GM06990 (cell line): ENCODE measurements at regions not wholly inside any gene's neighbourhood (a gene's known extent, or its start where the extent isn't known, plus 50 kb on each side); places are given as distances from the start of the nearest gene placed in this dataset.

Source experiments
- DNase-seq: peaks from one replicate; pipeline ENCODE4 v3.0.0-alpha.2; 2011; ENCODE audit not compliant: insufficient read length; ENCODE audit errors: extremely low read depth
- H3K27me3 ChIP-seq: replicated peaks from 2 replicates; pipeline ENCODE4 v1.6.0; 2011; ENCODE audit warnings: low read length; ENCODE audit not compliant: control insufficient read depth, insufficient read depth
- H3K36me3 ChIP-seq: 2 replicates; pipeline ENCODE4 v1.5.1; 2011; ENCODE audit warnings: low read length; ENCODE audit not compliant: control insufficient read depth, insufficient read depth
- H3K4me3 ChIP-seq: replicated peaks from 2 replicates; pipeline ENCODE4 v1.5.1; 2011; ENCODE audit warnings: low read depth, mild to moderate bottlenecking, control low read depth, low read length
- CTCF ChIP-seq: IDR thresholded peaks from 2 replicates; pipeline ENCODE4 v1.5.1; 2011; ENCODE audit warnings: low read length, control low read depth, mild to moderate bottlenecking, inconsistent platforms; ENCODE audit not compliant: insufficient read depth, poor library complexity, severe bottlenecking

GRCh38 chr10:4651404-4652037 lies 174.5 kb upstream of the AKR1E2 start:
- no peak overlapping the region for H3K4me3 ChIP-seq
- no peak for TF ChIP-seq CTCF
- no peak for DNase-seq
- no peaks in the 10 kb centered on the region; the same call in none of the 2 replicates for H3K27me3 ChIP-seq
- H3K36me3 ChIP-seq: no peaks in the 10 kb centered on the region

- DNase-seq: no peak
- TF ChIP-seq CTCF: no peak
- Histone ChIP-seq H3K36me3 (no peaks in the 10 kb centered on the region), H3K4me3 (no peak overlapping the region), H3K27me3 (no peaks in the 10 kb centered on the region; the same call in none of the 2 replicates)
These were observed 175.4 kb upstream of the AKR1E2 start for GRCh38 chr10:4650582-4650981.

GRCh38 chr10:4649886-4650508 lies 176.0 kb upstream of the AKR1E2 start:
- Histone ChIP-seq H3K4me3 (no peak overlapping the region), H3K36me3 (no peaks in the 10 kb centered on the region), H3K27me3 (no peaks in the 10 kb centered on the region; the same call in none of the 2 replicates)
- no peak for TF ChIP-seq CTCF
- no peak for DNase-seq

- no peak for TF ChIP-seq CTCF
These were observed 176.5 kb upstream of the AKR1E2 start for GRCh38 chr10:4649471-4649870.

GRCh38 chr10:4648999-4649398 lies 177.0 kb upstream of the AKR1E2 start:
- no peaks in the 10 kb centered on the region; the same call in 1 of the 2 replicates for H3K27me3 ChIP-seq
- H3K4me3 ChIP-seq: no peak overlapping the region
- TF ChIP-seq CTCF: no peak
- no peaks in the 10 kb centered on the region for H3K36me3 ChIP-seq
- DNase-seq: no peak

More at GRCh38 chr10:4649471-4649870, 176.5 kb upstream of the AKR1E2 start:
- Histone ChIP-seq H3K4me3 (no peak overlapping the region), H3K36me3 (no peaks in the 10 kb centered on the region), H3K27me3 (no peaks in the 10 kb centered on the region; the same call in 1 of the 2 replicates)
- no peak for DNase-seq
